ENCODE measurements at regions not wholly inside any gene's neighbourhood (a gene's known extent, or its start where the extent isn't known, plus 50 kb on each side); places are given as distances from the start of the nearest gene placed in this dataset.

- H3K9me3 ChIP-seq (ENCODE audit: control insufficient read depth, low read length) = no peaks in the 10 kb centered on the region
- H3K27me3 ChIP-seq (replicated peaks; ENCODE audit: control insufficient read depth, insufficient read depth, low read length) = no peaks in the 10 kb centered on the region
- H3K9ac ChIP-seq (ENCODE audit: low read length) = peak overlapping the region; percentile 6
- no peak overlapping the region for H3K4me3 ChIP-seq (ENCODE audit: low read length)
- H3K36me3 ChIP-seq (ENCODE audit: control insufficient read depth, insufficient read depth, low read length, severe bottlenecking) = no peaks in the 10 kb centered on the region
- no peak for DNase-seq (ENCODE audit: low read depth)
- H3K4me1 ChIP-seq (ENCODE audit: control insufficient read depth, insufficient read depth, low read length) = peaks cover 33% of the 10 kb centered on the region
These were observed 450.2 kb downstream of the NR2F1-AS1 start for GRCh38 chr5:93130624-93131490.

GRCh38 chr5:93126634-93127033, 454.4 kb downstream of the NR2F1-AS1 start:
- no peaks in the 10 kb centered on the region for H3K27me3 ChIP-seq (replicated peaks; ENCODE audit: control insufficient read depth, insufficient read depth, low read length)
- H3K4me3 ChIP-seq (ENCODE audit: low read length) = no peak overlapping the region
- H3K9me3 ChIP-seq (ENCODE audit: control insufficient read depth, low read length) = no peaks in the 10 kb centered on the region
- no peak overlapping the region for H3K9ac ChIP-seq (ENCODE audit: low read length)
- no peaks in the 10 kb centered on the region for H3K36me3 ChIP-seq (ENCODE audit: control insufficient read depth, insufficient read depth, low read length, severe bottlenecking)
- peak; percentile 29 for DNase-seq (ENCODE audit: low read depth)
- H3K4me1 ChIP-seq (ENCODE audit: control insufficient read depth, insufficient read depth, low read length) = peaks cover 26% of the 10 kb centered on the region

- H3K36me3 ChIP-seq (ENCODE audit: control insufficient read depth, insufficient read depth, low read length, severe bottlenecking) = no peaks in the 10 kb centered on the region
- H3K9ac ChIP-seq (ENCODE audit: low read length) = no peak overlapping the region
- peaks cover 10% of the 10 kb centered on the region for H3K4me1 ChIP-seq (ENCODE audit: control insufficient read depth, insufficient read depth, low read length)
- H3K4me3 ChIP-seq (ENCODE audit: low read length) = no peak overlapping the region
- H3K9me3 ChIP-seq (ENCODE audit: control insufficient read depth, low read length) = no peaks in the 10 kb centered on the region
- no peaks in the 10 kb centered on the region for H3K27me3 ChIP-seq (replicated peaks; ENCODE audit: control insufficient read depth, insufficient read depth, low read length)
- no peak for DNase-seq (ENCODE audit: low read depth)
These were observed 457.9 kb downstream of the NR2F1-AS1 start for GRCh38 chr5:93123127-93123526.

GRCh38 chr5:93122446-93122845, 458.6 kb downstream of the NR2F1-AS1 start:
- H3K4me3 ChIP-seq (ENCODE audit: low read length) = no peak overlapping the region
- no peaks in the 10 kb centered on the region for H3K36me3 ChIP-seq (ENCODE audit: control insufficient read depth, insufficient read depth, low read length, severe bottlenecking)
- peaks cover 10% of the 10 kb centered on the region for H3K4me1 ChIP-seq (ENCODE audit: control insufficient read depth, insufficient read depth, low read length)
- no peaks in the 10 kb centered on the region for H3K9me3 ChIP-seq (ENCODE audit: control insufficient read depth, low read length)
- DNase-seq (ENCODE audit: low read depth) = no peak
- H3K9ac ChIP-seq (ENCODE audit: low read length) = no peak overlapping the region
- no peaks in the 10 kb centered on the region for H3K27me3 ChIP-seq (replicated peaks; ENCODE audit: control insufficient read depth, insufficient read depth, low read length)

GRCh38 chr5:93120771-93121170, 460.2 kb downstream of the NR2F1-AS1 start:
- H3K27me3 ChIP-seq (replicated peaks; ENCODE audit: control insufficient read depth, insufficient read depth, low read length) = no peaks in the 10 kb centered on the region

GRCh38 chr5:93120051-93120450, 461.0 kb downstream of the NR2F1-AS1 start:
- no peak for DNase-seq (ENCODE audit: low read depth)
- Histone ChIP-seq H3K9me3 (ENCODE audit: control insufficient read depth, low read length) (no peaks in the 10 kb centered on the region), H3K36me3 (ENCODE audit: control insufficient read depth, insufficient read depth, low read length, severe bottlenecking) (no peaks in the 10 kb centered on the region), H3K27me3 (replicated peaks; ENCODE audit: control insufficient read depth, insufficient read depth, low read length) (no peaks in the 10 kb centered on the region), H3K4me1 (ENCODE audit: control insufficient read depth, insufficient read depth, low read length) (peaks cover 5% of the 10 kb centered on the region), H3K4me3 (ENCODE audit: low read length) (no peak overlapping the region), H3K9ac (ENCODE audit: low read length) (no peak overlapping the region)

More at GRCh38 chr5:93120771-93121170, 460.2 kb downstream of the NR2F1-AS1 start:
- no peak overlapping the region for H3K9ac ChIP-seq (ENCODE audit: low read length)
- no peaks in the 10 kb centered on the region for H3K9me3 ChIP-seq (ENCODE audit: control insufficient read depth, low read length)
- no peak overlapping the region for H3K4me3 ChIP-seq (ENCODE audit: low read length)
- no peaks in the 10 kb centered on the region for H3K36me3 ChIP-seq (ENCODE audit: control insufficient read depth, insufficient read depth, low read length, severe bottlenecking)
- DNase-seq (ENCODE audit: low read depth) = no peak
- peaks cover 5% of the 10 kb centered on the region for H3K4me1 ChIP-seq (ENCODE audit: control insufficient read depth, insufficient read depth, low read length)

GRCh38 chr5:93117751-93118531, 463.1 kb downstream of the NR2F1-AS1 start:
- DNase-seq (ENCODE audit: low read depth) = peak; percentile 22
- Histone ChIP-seq H3K27me3 (replicated peaks; ENCODE audit: control insufficient read depth, insufficient read depth, low read length) (no peaks in the 10 kb centered on the region), H3K4me1 (ENCODE audit: control insufficient read depth, insufficient read depth, low read length) (peaks cover 5% of the 10 kb centered on the region), H3K4me3 (ENCODE audit: low read length) (no peak overlapping the region), H3K9me3 (ENCODE audit: control insufficient read depth, low read length) (no peaks in the 10 kb centered on the region), H3K36me3 (ENCODE audit: control insufficient read depth, insufficient read depth, low read length, severe bottlenecking) (no peaks in the 10 kb centered on the region), H3K9ac (ENCODE audit: low read length) (no peak overlapping the region)

- H3K4me1 ChIP-seq (ENCODE audit: control insufficient read depth, insufficient read depth, low read length) = no peaks in the 10 kb centered on the region
- no peak overlapping the region for H3K4me3 ChIP-seq (ENCODE audit: low read length)
- H3K9ac ChIP-seq (ENCODE audit: low read length) = no peak overlapping the region
- DNase-seq (ENCODE audit: low read depth) = no peak
- H3K36me3 ChIP-seq (ENCODE audit: control insufficient read depth, insufficient read depth, low read length, severe bottlenecking) = no peaks in the 10 kb centered on the region
- no peaks in the 10 kb centered on the region for H3K27me3 ChIP-seq (replicated peaks; ENCODE audit: control insufficient read depth, insufficient read depth, low read length)
- H3K9me3 ChIP-seq (ENCODE audit: control insufficient read depth, low read length) = no peaks in the 10 kb centered on the region
These were observed 473.1 kb downstream of the NR2F1-AS1 start for GRCh38 chr5:93107805-93108520.

- Histone ChIP-seq H3K4me3 (ENCODE audit: low read length) (no peak overlapping the region), H3K27me3 (replicated peaks; ENCODE audit: control insufficient read depth, insufficient read depth, low read length) (no peaks in the 10 kb centered on the region), H3K4me1 (ENCODE audit: control insufficient read depth, insufficient read depth, low read length) (no peaks in the 10 kb centered on the region), H3K36me3 (ENCODE audit: control insufficient read depth, insufficient read depth, low read length, severe bottlenecking) (no peaks in the 10 kb centered on the region), H3K9me3 (ENCODE audit: control insufficient read depth, low read length) (no peaks in the 10 kb centered on the region), H3K9ac (ENCODE audit: low read length) (no peak overlapping the region)
- DNase-seq (ENCODE audit: low read depth) = no peak
These were observed 473.9 kb downstream of the NR2F1-AS1 start for GRCh38 chr5:93107141-93107540.

GRCh38 chr5:93101661-93102060, 479.4 kb downstream of the NR2F1-AS1 start:
- peaks cover 23% of the 10 kb centered on the region for H3K4me1 ChIP-seq (ENCODE audit: control insufficient read depth, insufficient read depth, low read length)
- H3K27me3 ChIP-seq (replicated peaks; ENCODE audit: control insufficient read depth, insufficient read depth, low read length) = no peaks in the 10 kb centered on the region
- no peaks in the 10 kb centered on the region for H3K36me3 ChIP-seq (ENCODE audit: control insufficient read depth, insufficient read depth, low read length, severe bottlenecking)
- no peak overlapping the region for H3K4me3 ChIP-seq (ENCODE audit: low read length)
- DNase-seq (ENCODE audit: low read depth) = no peak
- H3K9me3 ChIP-seq (ENCODE audit: control insufficient read depth, low read length) = no peaks in the 10 kb centered on the region
- no peak overlapping the region for H3K9ac ChIP-seq (ENCODE audit: low read length)

- peak; percentile 31 for DNase-seq (ENCODE audit: low read depth)
- Histone ChIP-seq H3K36me3 (ENCODE audit: control insufficient read depth, insufficient read depth, low read length, severe bottlenecking) (no peaks in the 10 kb centered on the region), H3K4me1 (ENCODE audit: control insufficient read depth, insufficient read depth, low read length) (peaks cover 23% of the 10 kb centered on the region), H3K27me3 (replicated peaks; ENCODE audit: control insufficient read depth, insufficient read depth, low read length) (no peaks in the 10 kb centered on the region), H3K9me3 (ENCODE audit: control insufficient read depth, low read length) (no peaks in the 10 kb centered on the region), H3K9ac (ENCODE audit: low read length) (no peak overlapping the region), H3K4me3 (ENCODE audit: low read length) (peak overlapping the region; percentile 7)
These were observed 480.0 kb downstream of the NR2F1-AS1 start for GRCh38 chr5:93100976-93101375.

All from adipocyte (in vitro differentiated cells).